Endothelial cell of umbilical vein (primary cell): ENCODE measurements at regions not wholly inside any gene's neighbourhood (a gene's known extent, or its start where the extent isn't known, plus 50 kb on each side); places are given as distances from the start of the nearest gene placed in this dataset.

ENCODE experiments used
- BruUV-seq: library from RNA; stranded (reverse); fragments of 400-500 nt; replicated peaks from 2 replicates; lab custom pipeline; 2021; lab: Mats Ljungman, UMichigan
- CTCF ChIA-PET: fragments of 300-600, 350-600 bp; sonication (Branson Sonifier 250); formaldehyde crosslinking; loops from one replicate; lab custom pipeline; 2021; ENCODE audit warnings: antibody characterized with exemption, inconsistent platforms; lab: Charles Lee
- POLR2A ChIA-PET: fragments of 300-600, 350-600 bp; sonication (Branson Sonifier 250); formaldehyde crosslinking; loops from one replicate; lab custom pipeline; 2021; ENCODE audit warnings: antibody characterized with exemption, inconsistent platforms; lab: Charles Lee
- DNase-seq: peaks from one replicate; pipeline ENCODE4 v3.0.0-alpha.2; 2011; ENCODE audit warnings: low read depth, low spot score
- FAIRE-seq: peaks from 2 replicates; lab custom pipeline; 2011; peaks lifted over from hg19 to GRCh38; lab: Jason Lieb, UNC
- H2AFZ ChIP-seq: 2 replicates; pipeline ENCODE4 v1.6.0; 2012; ENCODE audit warnings: low read depth, low read length, control low read depth, inconsistent platforms
- H3K27ac ChIP-seq: 2 replicates; pipeline ENCODE4 v1.5.1; 2011; ENCODE audit warnings: low read depth, mild to moderate bottlenecking, control low read depth, low read length, moderate library complexity; ENCODE audit not compliant: insufficient read depth
- H3K27me3 ChIP-seq, 2 experiments: 2 replicates each; pipeline versions ENCODE4 v1.6.0 to v1.6.1; 2011; ENCODE audit warnings: low read length in 2 of 2, mixed read lengths in 1 of 2; ENCODE audit not compliant: control insufficient read depth in 2 of 2, insufficient read depth in 2 of 2
- H3K36me3 ChIP-seq, 2 experiments: 2 replicates in 1 of 2; 3 replicates in 1 of 2; pipeline ENCODE4 v1.5.1; 2011; ENCODE audit warnings: low read length in 2 of 2, mild to moderate bottlenecking in 1 of 2, moderate library complexity in 1 of 2; ENCODE audit not compliant: control insufficient read depth in 2 of 2, insufficient read depth in 2 of 2; ENCODE audit errors: extremely low read depth in 1 of 2
- H3K4me1 ChIP-seq: 3 replicates; pipeline ENCODE4 v1.5.1; 2011; ENCODE audit warnings: mild to moderate bottlenecking, low read length; ENCODE audit not compliant: control insufficient read depth, insufficient read depth; ENCODE audit errors: extremely low read depth
- H3K4me2 ChIP-seq: 2 replicates; pipeline ENCODE4 v1.6.1; 2011; ENCODE audit warnings: low read length, control low read depth, mixed read lengths; ENCODE audit not compliant: insufficient read depth
- H3K4me3 ChIP-seq, 3 experiments: fragments of 200-600 bp in 1 of 3; sonication (generic), shearing (Covaris generic) in 1 of 3; replicated peaks in 1 of 3; 2 replicates each; pipeline ENCODE4 v1.5.1; 2011 to 2016; ENCODE audit warnings: control low read depth in 3 of 3, low read length in 3 of 3, mild to moderate bottlenecking in 2 of 3, inconsistent platforms in 1 of 3, low read depth in 1 of 3, moderate library complexity in 1 of 3; ENCODE audit not compliant: insufficient read depth in 1 of 3
- H3K79me2 ChIP-seq: 2 replicates; pipeline ENCODE4 v1.6.0; 2012; ENCODE audit warnings: low read length, inconsistent platforms; ENCODE audit not compliant: control insufficient read depth, insufficient read depth
- H3K9ac ChIP-seq: replicated peaks from 2 replicates; pipeline ENCODE3; 2011; ENCODE audit warnings: low read length, control low read depth; ENCODE audit not compliant: insufficient read depth; ENCODE audit errors: extremely low read depth
- H3K9me1 ChIP-seq: replicated peaks from 3 replicates; pipeline ENCODE4 v1.6.0; 2011; ENCODE audit warnings: mild to moderate bottlenecking, low read length; ENCODE audit not compliant: control insufficient read depth, insufficient read depth; ENCODE audit errors: extremely low read depth
- H3K9me3 ChIP-seq: replicated peaks from 2 replicates; pipeline ENCODE4 v1.5.1; 2012; ENCODE audit warnings: low read length, inconsistent platforms; ENCODE audit not compliant: control insufficient read depth, insufficient read depth
- H4K20me1 ChIP-seq: replicated peaks from 2 replicates; pipeline ENCODE3; 2011; ENCODE audit warnings: mild to moderate bottlenecking, low read length; ENCODE audit not compliant: control insufficient read depth, insufficient read depth; ENCODE audit errors: extremely low read depth
- CTCF ChIP-seq, 2 donors: IDR thresholded peaks; 1 replicate in 1 of 2; 2 replicates in 1 of 2; pipeline ENCODE4 v1.5.1; 2011; ENCODE audit warnings: low read length in 2 of 2, mild to moderate bottlenecking in 2 of 2, moderate library complexity in 2 of 2, control low read depth in 1 of 2, inconsistent platforms in 1 of 2, low read depth in 1 of 2; ENCODE audit not compliant: insufficient read depth in 1 of 2; ENCODE audit errors: extremely low read depth in 1 of 2
- EZH2 ChIP-seq: IDR thresholded peaks from 2 replicates; pipeline ENCODE4 v1.6.1; 2012; ENCODE audit warnings: borderline replicate concordance, low read depth, mild to moderate bottlenecking, moderate library complexity, low read length, inconsistent platforms; ENCODE audit not compliant: severe bottlenecking
- FOS ChIP-seq: IDR thresholded peaks from 2 replicates; pipeline ENCODE4 v1.6.1; 2011; ENCODE audit warnings: mild to moderate bottlenecking, low read length, moderate library complexity, borderline replicate concordance; ENCODE audit not compliant: insufficient read depth
- GATA2 ChIP-seq: IDR thresholded peaks from 2 replicates; pipeline ENCODE4 v1.7.0; 2011; ENCODE audit warnings: low read depth, mild to moderate bottlenecking, moderate library complexity, mixed read lengths, low read length; ENCODE audit not compliant: insufficient read length, insufficient read depth
- JUN ChIP-seq: IDR thresholded peaks from 2 replicates; pipeline ENCODE4 v1.6.1; 2011; ENCODE audit warnings: borderline replicate concordance, low read depth; ENCODE audit not compliant: insufficient read length, insufficient read depth
- MAX ChIP-seq: IDR thresholded peaks from 2 replicates; pipeline ENCODE4 v1.6.1; 2011; ENCODE audit not compliant: insufficient read depth, insufficient read length
- MYC ChIP-seq: IDR thresholded peaks from one replicate; pipeline ENCODE4 v1.6.1; 2011; ENCODE audit warnings: mild to moderate bottlenecking, low read depth, low read length
- POLR2A ChIP-seq: IDR thresholded peaks from 2 replicates; pipeline ENCODE4 v1.6.1; 2012; ENCODE audit warnings: low read depth, mild to moderate bottlenecking, control low read depth, low read length
- POLR2AphosphoS5 ChIP-seq: IDR thresholded peaks from 2 replicates; pipeline ENCODE4 v1.6.1; 2012; ENCODE audit warnings: low read depth, mild to moderate bottlenecking, control low read depth, low read length, moderate library complexity; ENCODE audit not compliant: insufficient read depth
- dilution Hi-C: fragments of 300-500 bp; cut with MboI; formaldehyde crosslinking; loops from one replicate; pipeline ENCODE4 v1.15.0; 2019; ENCODE audit warnings: low sequenced_read_pairs; ENCODE audit not compliant: extremely low pct_ligation_motif_present
- intact Hi-C: fragments of 100-400 bp; cut with micrococcal nuclease; formaldehyde crosslinking; loops from one replicate; pipeline ENCODE4 v1.10.0; 2022

- no peaks in the 10 kb centered on the region for H3K36me3 ChIP-seq
- H3K4me3 ChIP-seq: no peak overlapping the region
- no peaks in the 10 kb centered on the region for H3K9me3 ChIP-seq
- no peaks in the 10 kb centered on the region for H4K20me1 ChIP-seq
- TF ChIP-seq FOS (no peak), JUN (no peak), GATA2 (no peak), EZH2 (no peak), POLR2AphosphoS5 (no peak), CTCF (IDR thresholded peaks at IDR 0.05; ENCODE audit: extremely low read depth in 1 of 2, insufficient read depth in 1 of 2, low read depth in 1 of 2, low read length in 2 of 2) (no peak), MYC (no peak), POLR2A (no peak), MAX (no peak)
- H3K79me2 ChIP-seq: no peaks in the 10 kb centered on the region
- CTCF ChIA-PET: interaction anchor here (0.9 kb wide), 1 partner anchor 13 kb away, joined by 3 read pairs; no protein-coding TSS in a partner anchor
- H3K9me1 ChIP-seq: no peaks in the 10 kb centered on the region
- DNase-seq (no peak), FAIRE-seq (no peak)
- H3K27me3 ChIP-seq: no peaks in the 10 kb centered on the region
- no peak overlapping the region for H3K4me2 ChIP-seq
- H3K4me1 ChIP-seq: no peaks in the 10 kb centered on the region
- no TSS peak for BruUV-seq
- intact Hi-C loops: no loop called here
- no peak overlapping the region for H3K27ac ChIP-seq
- no peak overlapping the region for H2AFZ ChIP-seq
- POLR2A ChIA-PET: no interaction called here
- H3K9ac ChIP-seq: no peak overlapping the region
- dilution Hi-C loops: no loop called here
Measured at GRCh38 chr1:187626056-187626455, 797.3 kb downstream of the PLA2G4A start.
